Neural progenitor cell (in vitro differentiated cells): ENCODE measurements at regions not wholly inside any gene's neighbourhood (a gene's known extent, or its start where the extent isn't known, plus 50 kb on each side); places are given as distances from the start of the nearest gene placed in this dataset.

Source experiments
- DNase-seq: peaks from one replicate; pipeline ENCODE4 v3.0.0-alpha.2; 2016; ENCODE audit warnings: low spot score
- H2AFZ ChIP-seq: fragments of 200-600 bp; sonication (generic); replicated peaks from 2 replicates; pipeline ENCODE4 v1.6.1; 2016; ENCODE audit warnings: antibody characterized with exemption
- H3F3A ChIP-seq: fragments of 200-600 bp; sonication (generic); 2 replicates; pipeline ENCODE4 v1.6.1; 2016; ENCODE audit warnings: antibody characterized with exemption, low read depth
- H3K27ac ChIP-seq: fragments of 200-600 bp; sonication (generic); 2 replicates; pipeline ENCODE4 v1.5.1; 2016; ENCODE audit warnings: mild to moderate bottlenecking
- H3K27me3 ChIP-seq: fragments of 200-600 bp; sonication (generic); 2 replicates; pipeline ENCODE4 v1.6.1; 2016; ENCODE audit warnings: mild to moderate bottlenecking, moderate library complexity
- H3K36me3 ChIP-seq: fragments of 200-600 bp; sonication (generic); 2 replicates; pipeline ENCODE4 v1.5.1; 2016
- H3K4me1 ChIP-seq: fragments of 200-600 bp; sonication (generic); 2 replicates; pipeline ENCODE4 v1.6.1; 2016; ENCODE audit warnings: mixed run types
- H3K4me2 ChIP-seq: fragments of 200-600 bp; sonication (generic); 2 replicates; pipeline ENCODE4 v1.6.1; 2016
- H3K4me3 ChIP-seq: fragments of 200-600 bp; sonication (generic); 2 replicates; pipeline ENCODE4 v1.5.1; 2016
- H3K79me2 ChIP-seq: fragments of 200-600 bp; sonication (generic); 2 replicates; pipeline ENCODE4 v1.6.1; 2016; ENCODE audit warnings: low read depth
- H3K9ac ChIP-seq: fragments of 200-600 bp; sonication (generic); 2 replicates; pipeline ENCODE4 v1.6.1; 2016
- H3K9me3 ChIP-seq: fragments of 200-600 bp; sonication (generic); 2 replicates; pipeline ENCODE4 v1.5.1; 2016; ENCODE audit warnings: low read depth
- H4K20me1 ChIP-seq: fragments of 200-600 bp; sonication (generic); 2 replicates; pipeline ENCODE4 v1.6.1; 2016; ENCODE audit warnings: low read depth
- H3K27ac Mint-ChIP-seq: 3 replicates; pipeline ENCODE4 v1.8.0; 2021; ENCODE audit warnings: mixed read lengths
- H3K27me3 Mint-ChIP-seq: 2 replicates; pipeline ENCODE4 v1.8.0; 2022; ENCODE audit warnings: low read depth, mild to moderate bottlenecking, inconsistent platforms, moderate library complexity, mixed read lengths; ENCODE audit not compliant: insufficient read depth
- H3K36me3 Mint-ChIP-seq: 3 replicates; pipeline ENCODE4 v1.8.0; 2021; ENCODE audit warnings: mixed read lengths
- H3K4me1 Mint-ChIP-seq: 3 replicates; pipeline ENCODE4 v1.8.0; 2021; ENCODE audit warnings: mixed read lengths
- H3K4me3 Mint-ChIP-seq: 3 replicates; pipeline ENCODE4 v1.8.0; 2021; ENCODE audit warnings: mild to moderate bottlenecking, moderate library complexity, mixed read lengths
- H3K9me3 Mint-ChIP-seq: 3 replicates; pipeline ENCODE4 v1.8.0; 2020; ENCODE audit warnings: mixed read lengths
- EZH2 ChIP-seq: fragments of 200-600 bp; sonication (generic); IDR thresholded peaks from 2 replicates; pipeline ENCODE4 v1.6.1; 2017; ENCODE audit warnings: antibody characterized with exemption, mild to moderate bottlenecking, moderate library complexity
- EZH2phosphoT487 ChIP-seq: fragments of 200-600 bp; sonication (generic); IDR thresholded peaks from 2 replicates; pipeline ENCODE4 v1.6.1; 2017; ENCODE audit warnings: antibody characterized with exemption
- TF ChIP-seq, protein P1 (sequence below): fragments of 200-600 bp; sonication (generic); IDR thresholded peaks from 2 replicates; pipeline ENCODE4 v1.5.1; 2017; ENCODE audit warnings: antibody characterized with exemption, mild to moderate bottlenecking

DNA sequence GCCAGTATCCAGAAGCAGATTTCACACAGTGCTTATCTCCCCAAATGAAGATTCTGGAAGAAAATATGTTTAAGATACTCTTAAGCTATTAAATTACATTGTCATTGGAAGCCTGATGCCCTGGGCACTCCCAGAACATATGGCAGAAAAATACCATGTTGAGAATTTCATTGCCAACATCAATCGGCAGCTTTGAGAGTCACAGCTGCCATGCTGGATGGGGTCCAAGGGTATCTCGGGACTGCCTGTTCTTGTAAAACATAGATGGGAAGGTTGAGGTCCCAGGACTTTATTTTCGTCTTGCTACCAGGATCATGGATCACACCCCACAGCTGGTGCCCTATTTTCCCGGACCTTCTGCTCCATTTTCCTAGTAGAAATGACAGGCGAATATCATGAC, 632.5 kb downstream of the SUCLG1 start:
- no peak overlapping the region for H3K9ac ChIP-seq
- no peak overlapping the region for H2AFZ ChIP-seq
- no peaks in the 10 kb centered on the region for H3K9me3 Mint-ChIP-seq
- H3K36me3 Mint-ChIP-seq = no peaks in the 10 kb centered on the region
- no peak overlapping the region for H3K4me3 Mint-ChIP-seq
- no peak for DNase-seq
- no peaks in the 10 kb centered on the region for H3F3A ChIP-seq
- H3K79me2 ChIP-seq = no peaks in the 10 kb centered on the region
- no peaks in the 10 kb centered on the region for H3K36me3 ChIP-seq
- H3K27ac ChIP-seq = no peak overlapping the region
- no peak overlapping the region for H3K27ac Mint-ChIP-seq
- no peak overlapping the region for H3K4me2 ChIP-seq
- TF ChIP-seq, protein P1, sequence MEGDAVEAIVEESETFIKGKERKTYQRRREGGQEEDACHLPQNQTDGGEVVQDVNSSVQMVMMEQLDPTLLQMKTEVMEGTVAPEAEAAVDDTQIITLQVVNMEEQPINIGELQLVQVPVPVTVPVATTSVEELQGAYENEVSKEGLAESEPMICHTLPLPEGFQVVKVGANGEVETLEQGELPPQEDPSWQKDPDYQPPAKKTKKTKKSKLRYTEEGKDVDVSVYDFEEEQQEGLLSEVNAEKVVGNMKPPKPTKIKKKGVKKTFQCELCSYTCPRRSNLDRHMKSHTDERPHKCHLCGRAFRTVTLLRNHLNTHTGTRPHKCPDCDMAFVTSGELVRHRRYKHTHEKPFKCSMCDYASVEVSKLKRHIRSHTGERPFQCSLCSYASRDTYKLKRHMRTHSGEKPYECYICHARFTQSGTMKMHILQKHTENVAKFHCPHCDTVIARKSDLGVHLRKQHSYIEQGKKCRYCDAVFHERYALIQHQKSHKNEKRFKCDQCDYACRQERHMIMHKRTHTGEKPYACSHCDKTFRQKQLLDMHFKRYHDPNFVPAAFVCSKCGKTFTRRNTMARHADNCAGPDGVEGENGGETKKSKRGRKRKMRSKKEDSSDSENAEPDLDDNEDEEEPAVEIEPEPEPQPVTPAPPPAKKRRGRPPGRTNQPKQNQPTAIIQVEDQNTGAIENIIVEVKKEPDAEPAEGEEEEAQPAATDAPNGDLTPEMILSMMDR = no peak
- no peak for TF ChIP-seq EZH2phosphoT487
- TF ChIP-seq EZH2 = no peak
- no peaks in the 10 kb centered on the region for H3K27me3 Mint-ChIP-seq
- H3K4me1 Mint-ChIP-seq = no peaks in the 10 kb centered on the region
- H4K20me1 ChIP-seq = no peaks in the 10 kb centered on the region
- no peaks in the 10 kb centered on the region for H3K4me1 ChIP-seq
- H3K4me3 ChIP-seq = no peak overlapping the region
- no peaks in the 10 kb centered on the region for H3K9me3 ChIP-seq
- no peaks in the 10 kb centered on the region for H3K27me3 ChIP-seq

DNA sequence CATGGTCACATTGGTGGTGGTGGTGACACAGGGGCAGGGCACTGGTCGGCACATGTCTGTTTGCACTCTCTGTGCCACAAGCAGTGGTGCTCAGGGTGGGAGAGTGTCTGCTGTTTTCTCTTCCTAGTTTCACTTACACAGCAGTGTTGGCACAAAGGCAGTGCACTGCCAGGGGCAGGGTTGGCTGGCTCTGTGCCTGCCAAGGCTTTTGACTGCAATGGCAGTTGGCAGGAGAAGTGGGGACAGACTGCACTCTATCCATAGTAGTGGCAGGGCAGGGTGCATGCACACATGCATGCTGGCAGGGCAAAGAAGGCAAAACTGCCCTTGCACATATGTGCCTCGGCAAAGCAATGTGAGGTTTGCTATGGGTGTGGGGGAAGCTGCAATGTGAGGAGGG, 635.9 kb downstream of the SUCLG1 start:
- no peaks in the 10 kb centered on the region for H3K4me1 ChIP-seq
- H3K27ac Mint-ChIP-seq = no peak overlapping the region
- no peaks in the 10 kb centered on the region for H3K9me3 ChIP-seq
- no peaks in the 10 kb centered on the region for H3K79me2 ChIP-seq
- no peak overlapping the region for H3K27ac ChIP-seq
- no peaks in the 10 kb centered on the region for H3K4me1 Mint-ChIP-seq
- H3K9me3 Mint-ChIP-seq = no peaks in the 10 kb centered on the region
- H3F3A ChIP-seq = no peaks in the 10 kb centered on the region
- H2AFZ ChIP-seq = no peak overlapping the region
- no peaks in the 10 kb centered on the region for H3K27me3 Mint-ChIP-seq
- DNase-seq = no peak
- no peak overlapping the region for H3K4me3 ChIP-seq
- H4K20me1 ChIP-seq = no peaks in the 10 kb centered on the region
- H3K4me2 ChIP-seq = no peak overlapping the region
- no peaks in the 10 kb centered on the region for H3K36me3 Mint-ChIP-seq
- H3K9ac ChIP-seq = no peak overlapping the region
- no peak for TF ChIP-seq EZH2
- no peak for TF ChIP-seq EZH2phosphoT487
- TF ChIP-seq, protein P1 = no peak
- no peak overlapping the region for H3K4me3 Mint-ChIP-seq
- no peaks in the 10 kb centered on the region for H3K36me3 ChIP-seq
- H3K27me3 ChIP-seq = no peaks in the 10 kb centered on the region

DNA sequence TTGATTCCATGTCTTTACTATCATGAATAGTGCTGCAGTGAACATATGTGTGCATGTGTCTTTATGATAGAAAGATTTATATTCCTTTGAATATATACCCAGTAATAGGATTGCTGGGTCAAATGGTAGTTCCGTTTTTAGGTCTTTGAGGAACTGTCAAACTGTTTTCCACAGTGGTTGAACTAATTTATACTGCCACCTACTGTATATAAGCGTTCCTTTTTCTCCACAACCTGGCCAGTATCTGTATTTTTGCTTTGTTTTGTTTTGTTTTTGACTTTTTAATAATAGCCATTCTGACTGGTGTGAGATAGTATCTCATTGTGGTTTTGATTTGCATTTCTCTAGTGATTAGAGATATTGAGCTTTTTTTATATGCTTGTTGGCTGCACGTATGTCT, 641.6 kb downstream of the SUCLG1 start:
- Histone ChIP-seq H3K4me3 (no peak overlapping the region), H3K79me2 (no peaks in the 10 kb centered on the region), H3K36me3 (no peaks in the 10 kb centered on the region), H4K20me1 (no peaks in the 10 kb centered on the region), H3K4me2 (no peak overlapping the region), H3F3A (no peaks in the 10 kb centered on the region), H3K4me1 (no peaks in the 10 kb centered on the region), H3K9ac (no peak overlapping the region), H2AFZ (peak overlapping the region; percentile 32), H3K27me3 (no peaks in the 10 kb centered on the region), H3K27ac (no peak overlapping the region), H3K9me3 (no peaks in the 10 kb centered on the region)
- H3K4me3 Mint-ChIP-seq = no peak overlapping the region
- H3K9me3 Mint-ChIP-seq = no peaks in the 10 kb centered on the region
- TF ChIP-seq EZH2 (no peak), EZH2phosphoT487 (no peak)
- TF ChIP-seq, protein P1 = peak; percentile 58
- peak; percentile 10 for DNase-seq
- no peaks in the 10 kb centered on the region for H3K36me3 Mint-ChIP-seq
- H3K27ac Mint-ChIP-seq = no peak overlapping the region
- no peaks in the 10 kb centered on the region for H3K27me3 Mint-ChIP-seq
- no peaks in the 10 kb centered on the region for H3K4me1 Mint-ChIP-seq

DNA sequence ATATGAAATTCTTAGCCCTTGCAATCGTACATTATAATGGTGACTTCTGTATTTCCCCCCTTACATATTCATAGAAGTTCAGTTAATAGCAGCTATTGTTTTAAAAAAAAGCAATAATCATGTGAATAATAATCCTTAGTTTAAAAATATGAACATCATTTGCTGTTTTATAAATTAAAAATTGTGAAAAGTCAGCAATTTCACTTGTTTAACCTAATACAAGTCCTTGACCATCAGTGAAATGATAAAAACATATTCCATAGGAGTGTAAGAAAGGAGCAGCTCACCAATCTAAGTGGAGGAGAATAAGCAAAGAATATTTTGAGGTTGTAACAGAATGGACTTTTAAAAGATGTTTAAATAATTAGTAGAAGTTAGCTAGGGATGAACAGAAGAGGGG, 650.2 kb downstream of the SUCLG1 start:
- H2AFZ ChIP-seq = no peak overlapping the region
- H3K36me3 Mint-ChIP-seq = no peaks in the 10 kb centered on the region
- H3F3A ChIP-seq = no peaks in the 10 kb centered on the region
- no peaks in the 10 kb centered on the region for H3K4me1 Mint-ChIP-seq
- H3K4me3 ChIP-seq = no peak overlapping the region
- no peak overlapping the region for H3K4me3 Mint-ChIP-seq
- no peak overlapping the region for H3K27ac Mint-ChIP-seq
- DNase-seq = no peak
- H3K4me2 ChIP-seq = no peak overlapping the region
- H3K9me3 ChIP-seq = no peaks in the 10 kb centered on the region
- H3K27ac ChIP-seq = no peak overlapping the region
- no peaks in the 10 kb centered on the region for H4K20me1 ChIP-seq
- no peaks in the 10 kb centered on the region for H3K27me3 ChIP-seq
- H3K79me2 ChIP-seq = no peaks in the 10 kb centered on the region
- no peaks in the 10 kb centered on the region for H3K27me3 Mint-ChIP-seq
- H3K4me1 ChIP-seq = no peaks in the 10 kb centered on the region
- no peaks in the 10 kb centered on the region for H3K36me3 ChIP-seq
- TF ChIP-seq EZH2phosphoT487 (no peak), EZH2 (no peak)
- TF ChIP-seq, protein P1 = no peak
- no peaks in the 10 kb centered on the region for H3K9me3 Mint-ChIP-seq
- no peak overlapping the region for H3K9ac ChIP-seq
